ENCODE measurements at regions not wholly inside any gene's neighbourhood (a gene's known extent, or its start where the extent isn't known, plus 50 kb on each side); places are given as distances from the start of the nearest gene placed in this dataset.

GRCh38 chr16:86150641-86151238, 251.8 kb downstream of the IRF8 start:
- DNase-seq (ENCODE audit: low spot score) = no peak

GRCh38 chr16:86151239-86151851, 252.4 kb downstream of the IRF8 start:
- no peak for DNase-seq (ENCODE audit: low spot score)

- DNase-seq (ENCODE audit: low spot score) = no peak
Measured at GRCh38 chr16:86156155-86156554, 257.2 kb downstream of the IRF8 start.

GRCh38 chr16:86157616-86158247, 258.8 kb downstream of the IRF8 start:
- no peak for DNase-seq (ENCODE audit: low spot score)

- DNase-seq (ENCODE audit: low spot score) = no peak
Measured at GRCh38 chr16:86158688-86159360, 259.9 kb downstream of the IRF8 start.

- DNase-seq (ENCODE audit: low spot score) = no peak
Measured at GRCh38 chr16:86165479-86165878, 266.5 kb downstream of the IRF8 start.

GRCh38 chr16:86166414-86166813, 267.5 kb downstream of the IRF8 start:
- no peak for DNase-seq (ENCODE audit: low spot score)

- no peak for DNase-seq (ENCODE audit: low spot score)
Measured at GRCh38 chr16:86167061-86167460, 268.1 kb downstream of the IRF8 start.

- DNase-seq (ENCODE audit: low spot score) = no peak
Measured at GRCh38 chr16:86170720-86171119, 271.8 kb downstream of the IRF8 start.

- DNase-seq (ENCODE audit: low spot score) = no peak
Measured at GRCh38 chr16:86171329-86171728, 272.4 kb downstream of the IRF8 start.

- DNase-seq (ENCODE audit: low spot score) = no peak
Measured at GRCh38 chr16:86175816-86176215, 276.9 kb downstream of the IRF8 start.

GRCh38 chr16:86176462-86176861, 277.5 kb downstream of the IRF8 start:
- DNase-seq (ENCODE audit: low spot score) = no peak

- no peak for DNase-seq (ENCODE audit: low spot score)
Measured at GRCh38 chr16:86180244-86180643, 281.3 kb downstream of the IRF8 start.

- no peak for DNase-seq (ENCODE audit: low spot score)
Measured at GRCh38 chr16:86180780-86181179, 281.8 kb downstream of the IRF8 start.

GRCh38 chr16:86181526-86181925, 282.6 kb downstream of the IRF8 start:
- peak; percentile 33 for DNase-seq (ENCODE audit: low spot score)

GRCh38 chr16:86184185-86184584, 285.2 kb downstream of the IRF8 start:
- DNase-seq (ENCODE audit: low spot score) = no peak

GRCh38 chr16:86185089-86185488, 286.1 kb downstream of the IRF8 start:
- no peak for DNase-seq (ENCODE audit: low spot score)

- DNase-seq (ENCODE audit: low spot score) = no peak
Measured at GRCh38 chr16:86186313-86186712, 287.4 kb downstream of the IRF8 start.

- no peak for DNase-seq (ENCODE audit: low spot score)
Measured at GRCh38 chr16:86189934-86190333, 291.0 kb downstream of the IRF8 start.

- no peak for DNase-seq (ENCODE audit: low spot score)
Measured at GRCh38 chr16:86191663-86192062, 292.7 kb downstream of the IRF8 start.

GRCh38 chr16:86193528-86194193, 294.7 kb downstream of the IRF8 start:
- no peak for DNase-seq (ENCODE audit: low spot score)

- no peak for DNase-seq (ENCODE audit: low spot score)
Measured at GRCh38 chr16:86195863-86196630, 297.1 kb downstream of the IRF8 start.
